Caco-2 (cell line): ENCODE measurements at regions not wholly inside any gene's neighbourhood (a gene's known extent, or its start where the extent isn't known, plus 50 kb on each side); places are given as distances from the start of the nearest gene placed in this dataset.
"Not testable (repeated sequence)": the region's sequence is repeated elsewhere in the genome, so short reads cannot be mapped to it uniquely, and the experiment has no call there.

ENCODE experiments used
- BruUV-seq: library from RNA; stranded (reverse); fragments of 400-500 nt; replicated peaks from 2 replicates; lab custom pipeline; 2021; lab: Mats Ljungman, UMichigan
- CTCF ChIA-PET: fragments of 300-600 bp; sonication (Branson Sonifier 250); formaldehyde crosslinking; loops from one replicate; lab custom pipeline; 2022; ENCODE audit warnings: antibody characterized with exemption; lab: Charles Lee
- POLR2A ChIA-PET: fragments of 300-600 bp; sonication (Branson Sonifier 250); formaldehyde crosslinking; loops from one replicate; lab custom pipeline; 2022; ENCODE audit warnings: antibody characterized with exemption; lab: Charles Lee
- DNase-seq, 2 experiments: peaks; one replicate each; pipeline versions ENCODE4 v3.0.0 to v3.0.0-alpha.2; 2020 to 2022
- H3K27me3 ChIP-seq: replicated peaks from 2 replicates; pipeline ENCODE4 v1.6.0; 2011; ENCODE audit warnings: low read length; ENCODE audit not compliant: control insufficient read depth, insufficient read depth
- H3K36me3 ChIP-seq: 2 replicates; pipeline ENCODE4 v1.5.1; 2011; ENCODE audit warnings: low read length; ENCODE audit not compliant: control insufficient read depth, insufficient read depth
- H3K4me1 ChIP-seq: fragments of 250-450 bp; sonication (Bioruptor Pico); 2 replicates; pipeline ENCODE4 v1.5.1; 2020; ENCODE audit warnings: mild to moderate bottlenecking
- H3K4me3 ChIP-seq: 2 replicates; pipeline ENCODE4 v1.5.1; 2011; ENCODE audit warnings: low read depth, mild to moderate bottlenecking, control low read depth, low read length
- H3K9me3 ChIP-seq: fragments of 250-450 bp; sonication (Bioruptor Pico); 2 replicates; pipeline ENCODE4 v1.5.1; 2020; ENCODE audit warnings: mild to moderate bottlenecking, moderate library complexity
- H3K27ac Mint-ChIP-seq: one replicate; pipeline ENCODE4 v1.8.0; 2022; ENCODE audit warnings: mixed read lengths; ENCODE audit not compliant: unreplicated experiment
- H3K27me3 Mint-ChIP-seq: one replicate; pipeline ENCODE4 v1.8.0; 2022; ENCODE audit warnings: mixed read lengths; ENCODE audit not compliant: insufficient read depth, unreplicated experiment
- H3K36me3 Mint-ChIP-seq: one replicate; pipeline ENCODE4 v1.8.0; 2022; ENCODE audit warnings: mild to moderate bottlenecking, mixed read lengths; ENCODE audit not compliant: insufficient read depth, unreplicated experiment
- H3K4me1 Mint-ChIP-seq: one replicate; pipeline ENCODE4 v1.8.0; 2022; ENCODE audit warnings: low read depth, mixed read lengths; ENCODE audit not compliant: unreplicated experiment
- H3K4me3 Mint-ChIP-seq: one replicate; pipeline ENCODE4 v1.8.0; 2022; ENCODE audit warnings: mild to moderate bottlenecking, moderate library complexity, mixed read lengths; ENCODE audit not compliant: unreplicated experiment
- H3K9me3 Mint-ChIP-seq: one replicate; pipeline ENCODE4 v1.8.0; 2022; ENCODE audit warnings: mixed read lengths; ENCODE audit not compliant: unreplicated experiment
- CTCF ChIP-seq, 2 experiments: fragments of 200-600 bp in 1 of 2; IDR thresholded peaks; 1 replicate in 1 of 2; 2 replicates in 1 of 2; pipeline versions ENCODE4 v1.5.1 to v1.8.0; 2011 to 2022; ENCODE audit warnings: antibody characterized with exemption in 1 of 2, control low read depth in 1 of 2, inconsistent platforms in 1 of 2, low read depth in 1 of 2, low read length in 1 of 2, mild to moderate bottlenecking in 1 of 2, moderate library complexity in 1 of 2; ENCODE audit not compliant: insufficient read depth in 1 of 2, severe bottlenecking in 1 of 2, unreplicated experiment in 1 of 2
- intact Hi-C: fragments of 100-400 bp; cut with micrococcal nuclease; formaldehyde crosslinking; loops from one replicate; pipeline ENCODE4 v1.10.0; 2022; ENCODE audit not compliant: unreplicated experiment

GRCh38 chr2:185417111-185417510, 321.5 kb upstream of the FSIP2 start:
- H3K4me1 ChIP-seq = no peaks in the 10 kb centered on the region
- BruUV-seq = no TSS peak
- no peak overlapping the region for H3K4me3 ChIP-seq
- no peaks in the 10 kb centered on the region for H3K27me3 ChIP-seq
- H3K36me3 Mint-ChIP-seq = no peaks in the 10 kb centered on the region
- no peak overlapping the region for H3K27ac Mint-ChIP-seq
- no peaks in the 10 kb centered on the region for H3K4me1 Mint-ChIP-seq
- no peaks in the 10 kb centered on the region for H3K27me3 Mint-ChIP-seq
- POLR2A ChIA-PET = no interaction called here
- H3K9me3 Mint-ChIP-seq = no peaks in the 10 kb centered on the region
- H3K36me3 ChIP-seq = no peaks in the 10 kb centered on the region
- DNase-seq = no peak
- no peak overlapping the region for H3K4me3 Mint-ChIP-seq
- intact Hi-C loops = no loop called here
- H3K9me3 ChIP-seq = no peaks in the 10 kb centered on the region
- CTCF ChIA-PET = no interaction called here
- TF ChIP-seq CTCF (IDR thresholded peaks at IDR 0.05; ENCODE audit: insufficient read depth in 1 of 2, low read depth in 1 of 2, low read length in 1 of 2, severe bottlenecking in 1 of 2, unreplicated experiment in 1 of 2) = no peak

- Mint-ChIP-seq H3K4me1 (no peaks in the 10 kb centered on the region), H3K27me3 (no peaks in the 10 kb centered on the region), H3K27ac (no peak overlapping the region), H3K4me3 (no peak overlapping the region), H3K36me3 (no peaks in the 10 kb centered on the region), H3K9me3 (no peaks in the 10 kb centered on the region)
- Histone ChIP-seq H3K36me3 (no peaks in the 10 kb centered on the region), H3K27me3 (no peaks in the 10 kb centered on the region), H3K4me1 (no peaks in the 10 kb centered on the region), H3K4me3 (no peak overlapping the region), H3K9me3 (no peaks in the 10 kb centered on the region)
- ChIA-PET CTCF (no interaction called here), POLR2A (no interaction called here)
- no peak for DNase-seq
- intact Hi-C loops = no loop called here
- BruUV-seq = no TSS peak
- TF ChIP-seq CTCF (IDR thresholded peaks at IDR 0.05; ENCODE audit: insufficient read depth in 1 of 2, low read depth in 1 of 2, low read length in 1 of 2, severe bottlenecking in 1 of 2, unreplicated experiment in 1 of 2) = no peak
Measured at GRCh38 chr2:185417688-185418087, 320.9 kb upstream of the FSIP2 start.

- H3K4me1 Mint-ChIP-seq, intact Hi-C loops, H3K4me1 ChIP-seq, H3K27ac Mint-ChIP-seq, H3K9me3 Mint-ChIP-seq, POLR2A ChIA-PET, H3K27me3 ChIP-seq, BruUV-seq, H3K27me3 Mint-ChIP-seq, H3K9me3 ChIP-seq, H3K4me3 ChIP-seq, DNase-seq, H3K4me3 Mint-ChIP-seq, H3K36me3 Mint-ChIP-seq, CTCF ChIA-PET, H3K36me3 ChIP-seq: not testable (repeated sequence)
Measured at GRCh38 chr2:185424958-185425629, 313.5 kb upstream of the FSIP2 start.
